HG03432 (cell line): ENCODE measurements at regions not wholly inside any gene's neighbourhood (a gene's known extent, or its start where the extent isn't known, plus 50 kb on each side); places are given as distances from the start of the nearest gene placed in this dataset.
A peak's percentile ranks its signal among the peaks of the same experiment; 100 is the strongest.
"Not testable (repeated sequence)": the region's sequence is repeated elsewhere in the genome, so short reads cannot be mapped to it uniquely, and the experiment has no call there.

ENCODE experiments used
- ATAC-seq: cut with Tn5 transposase; IDR thresholded peaks from one replicate; pipeline ENCODE4 v1.9.1; 2021; ENCODE audit warnings: mild to moderate bottlenecking, moderate library complexity; ENCODE audit not compliant: unreplicated experiment

DNA sequence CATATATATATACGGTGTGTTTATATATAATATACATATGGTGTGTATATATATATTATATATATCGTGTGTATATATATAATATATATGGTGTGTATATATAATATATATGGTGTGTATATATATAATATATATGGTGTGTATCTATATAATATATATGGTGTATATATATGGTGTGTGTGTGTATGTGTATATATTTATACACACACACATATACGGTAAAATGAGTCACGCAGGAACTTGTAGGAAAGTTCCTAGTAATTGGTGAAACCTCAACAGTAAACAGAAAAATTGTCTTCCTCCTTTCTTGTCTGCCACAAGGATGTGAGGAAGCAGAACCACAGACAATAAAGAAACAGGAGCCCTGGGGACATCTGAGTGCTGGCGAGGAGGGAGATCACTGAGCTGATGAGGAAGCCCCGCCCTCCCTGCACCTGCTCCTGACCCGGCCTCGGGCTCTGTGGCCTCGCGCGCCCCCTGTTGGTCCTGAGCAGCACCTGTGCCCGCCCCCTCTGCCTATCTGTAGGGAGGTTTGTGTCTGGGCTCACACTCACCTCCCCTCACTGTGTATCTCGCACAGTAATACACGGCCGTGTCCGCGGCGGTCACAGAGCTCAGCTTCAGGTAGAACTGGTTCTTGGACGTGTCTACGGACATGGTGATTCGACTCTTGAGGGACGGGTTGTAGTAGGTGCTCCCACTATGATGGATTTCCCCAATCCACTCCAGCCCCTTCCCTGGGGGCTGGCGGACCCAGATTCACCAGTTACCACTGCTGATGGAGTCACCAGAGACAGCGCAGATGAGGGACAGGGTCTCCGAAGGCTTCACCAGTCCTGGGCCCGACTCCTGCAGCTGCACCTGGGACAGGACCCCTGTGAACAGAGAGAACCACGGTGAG is 1079.4 kb downstream of the TMEM121 start:
- peak; percentile 71 for ATAC-seq

DNA sequence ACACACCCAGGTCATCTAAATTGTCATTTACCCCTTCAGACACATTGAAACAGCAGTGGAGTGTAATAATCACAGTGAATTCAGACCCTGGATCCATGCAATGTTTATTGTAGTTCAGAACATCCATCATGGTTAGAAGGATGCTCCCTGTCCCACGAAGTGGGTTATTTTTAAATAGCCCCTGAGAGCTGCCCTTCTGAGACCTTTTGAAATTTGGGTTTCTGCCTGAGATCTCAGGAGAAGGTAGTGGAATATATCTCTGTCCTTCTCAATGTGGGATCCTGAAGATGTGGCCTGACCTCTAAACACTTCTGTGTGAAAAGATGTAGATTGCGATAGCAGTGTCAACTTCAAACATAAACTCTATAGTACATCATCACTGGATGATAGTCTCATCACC is 1080.6 kb downstream of the TMEM121 start:
- no peak for ATAC-seq

DNA sequence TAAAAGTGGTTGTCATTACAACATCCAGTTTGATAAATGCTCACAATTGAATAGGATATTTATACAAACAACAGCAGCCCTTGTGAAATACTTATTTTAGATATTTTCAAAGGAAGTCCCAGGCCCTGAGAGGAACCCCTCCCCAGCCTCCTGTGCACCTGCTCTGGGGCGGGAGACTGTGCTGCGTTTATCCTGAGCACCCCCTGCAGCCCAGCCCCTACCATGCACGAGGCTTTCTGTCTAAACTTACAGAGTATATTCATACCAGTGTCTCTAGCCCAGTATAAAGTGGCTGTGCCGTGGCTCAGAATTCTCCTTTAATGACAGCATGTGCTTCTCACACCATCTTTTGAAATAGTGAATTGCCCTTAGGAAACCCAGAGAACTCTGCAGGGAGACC is 1084.3 kb downstream of the TMEM121 start:
- no peak for ATAC-seq

DNA sequence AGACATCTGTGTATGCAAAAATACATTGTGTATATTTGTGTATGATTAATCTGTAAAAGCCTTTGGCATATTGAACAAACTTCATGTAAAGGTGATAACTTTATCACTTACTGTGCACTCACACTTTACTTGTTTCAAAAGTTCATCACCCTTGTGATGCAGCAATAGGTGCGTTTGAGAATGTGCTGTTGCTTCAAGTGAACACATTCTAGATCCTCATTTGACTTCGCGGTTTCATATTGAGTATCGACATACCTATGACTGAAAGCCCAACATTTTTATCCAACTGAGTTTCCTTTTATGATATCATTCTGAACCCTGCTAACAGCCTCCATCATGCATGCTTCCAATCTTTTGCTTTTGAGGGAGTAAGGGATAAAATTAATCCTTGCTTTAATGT is 1086.9 kb downstream of the TMEM121 start:
- ATAC-seq = no peak

DNA sequence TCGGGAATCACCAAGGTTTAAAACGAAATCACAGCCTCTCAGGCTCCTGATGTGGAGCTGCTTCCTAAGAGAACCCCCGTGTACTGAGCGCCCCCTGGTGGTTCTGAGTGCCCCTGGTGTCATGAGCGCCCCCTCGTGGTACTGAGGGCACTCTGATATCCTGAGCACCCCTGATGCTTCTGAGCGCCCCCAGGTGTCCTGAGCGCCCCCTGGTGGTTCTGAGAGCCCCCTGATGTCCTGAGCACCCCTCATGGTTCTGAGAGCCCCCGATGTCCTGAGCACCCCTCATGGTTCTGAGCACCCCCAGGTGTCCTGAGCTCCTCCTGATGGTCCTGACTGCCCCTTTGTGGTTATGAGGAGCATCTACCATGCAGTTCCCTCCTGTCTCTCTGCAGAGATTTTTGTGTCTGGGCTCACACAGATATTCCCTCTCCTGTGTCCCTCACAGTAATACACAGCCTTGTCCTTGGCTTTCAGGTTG is 1092.1 kb downstream of the TMEM121 start:
- ATAC-seq = not testable (repeated sequence)

DNA sequence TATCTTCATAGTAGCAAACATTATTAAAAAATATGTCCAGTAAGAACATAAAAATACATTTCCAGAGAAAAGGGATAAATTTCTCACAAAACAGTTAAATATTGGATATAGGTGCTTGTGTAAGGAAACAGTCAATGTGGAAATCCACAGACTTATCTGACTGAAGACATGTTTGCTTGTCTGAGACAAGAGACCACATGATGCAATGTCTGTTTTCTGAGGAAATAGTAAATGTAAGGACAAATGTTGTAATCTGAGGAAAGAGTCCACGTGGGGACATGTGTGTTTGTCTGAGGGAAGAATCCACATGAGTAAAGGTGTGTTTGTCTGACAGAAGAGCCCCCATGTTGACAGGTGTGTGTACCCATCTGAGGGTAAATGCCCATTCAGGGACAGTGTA is 1093.2 kb downstream of the TMEM121 start:
- ATAC-seq = no peak

DNA sequence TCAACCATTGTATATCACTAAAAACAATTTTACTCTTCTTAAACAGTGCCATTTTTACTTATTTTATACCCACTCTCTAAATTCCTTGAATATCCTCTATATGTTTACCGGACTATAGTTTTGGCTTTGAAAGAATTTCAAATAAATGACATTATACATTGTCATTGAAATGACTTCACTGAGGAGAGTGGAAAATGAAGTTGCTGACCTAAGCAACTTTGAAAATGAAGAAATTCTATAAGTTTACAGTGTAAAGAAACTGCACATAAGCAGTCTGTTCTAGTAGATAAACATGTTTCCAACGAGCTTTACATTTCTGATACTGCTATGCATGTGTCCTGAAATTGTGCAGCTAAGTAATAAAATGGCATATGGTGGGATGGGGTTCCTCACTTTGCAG is 1094.0 kb downstream of the TMEM121 start:
- no peak for ATAC-seq

DNA sequence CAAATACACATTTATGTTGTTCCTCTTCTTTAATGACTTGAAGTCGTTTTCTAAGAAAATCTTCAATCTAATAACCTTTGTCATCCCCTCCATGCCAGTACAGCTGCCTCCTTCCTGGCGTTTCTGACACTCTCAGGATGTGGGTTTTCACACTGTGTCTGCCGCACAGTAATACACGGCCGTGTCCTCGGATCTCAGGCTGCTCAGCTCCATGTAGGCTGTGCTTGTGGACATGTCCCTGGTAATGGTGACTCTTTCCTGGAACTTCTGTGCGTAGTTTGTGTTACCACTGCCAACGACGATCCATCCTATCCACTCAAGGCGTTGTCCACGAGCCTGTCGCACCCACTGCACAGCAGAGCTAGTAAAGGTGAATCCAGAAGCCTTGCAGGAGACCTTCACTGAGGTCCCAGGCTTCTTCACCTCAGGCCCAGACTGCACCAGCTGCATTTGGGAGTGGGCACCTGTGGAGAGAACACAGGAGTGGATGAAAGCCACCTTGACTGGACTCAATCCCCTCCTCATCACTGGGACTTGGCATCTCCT is 1095.9 kb downstream of the TMEM121 start:
- ATAC-seq = no peak

DNA sequence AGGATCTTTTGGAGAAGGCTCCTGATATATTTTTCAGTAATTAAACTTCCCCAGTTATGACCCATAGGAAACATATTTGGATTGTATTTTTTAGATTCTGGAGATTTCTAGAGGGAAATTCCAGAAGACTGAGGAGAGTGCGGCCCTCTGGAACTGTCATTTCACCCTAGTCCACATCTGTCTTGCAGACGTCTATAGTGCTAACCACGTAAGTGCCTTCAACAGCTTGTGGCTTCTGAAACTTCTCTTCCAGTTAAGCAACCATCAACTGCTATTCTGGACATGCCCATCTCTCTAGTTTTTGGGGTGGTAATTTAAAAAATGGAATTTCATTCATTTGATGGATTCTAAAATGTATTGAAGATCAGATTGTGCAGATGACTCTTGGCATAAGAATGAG is 1098.8 kb downstream of the TMEM121 start:
- no peak for ATAC-seq

DNA sequence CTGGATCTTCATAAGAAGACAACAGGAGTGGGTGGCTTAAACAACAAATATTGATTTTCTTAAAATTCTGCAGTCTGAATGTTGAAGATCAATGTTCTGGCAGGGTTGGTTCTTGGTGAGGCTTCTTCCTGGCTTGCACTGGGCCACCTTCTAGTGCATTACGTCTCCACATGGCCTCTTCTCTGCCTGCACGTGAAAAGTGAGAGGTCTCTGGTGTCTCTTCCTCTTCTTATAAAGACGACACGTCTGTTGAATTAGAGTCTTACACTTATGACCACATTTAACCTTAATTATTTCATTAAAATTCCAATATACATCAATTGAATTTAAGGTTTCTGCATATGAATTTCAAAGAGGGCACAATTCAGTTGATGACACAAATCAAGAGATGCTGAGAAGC is 1100.1 kb downstream of the TMEM121 start:
- ATAC-seq = not testable (repeated sequence)

DNA sequence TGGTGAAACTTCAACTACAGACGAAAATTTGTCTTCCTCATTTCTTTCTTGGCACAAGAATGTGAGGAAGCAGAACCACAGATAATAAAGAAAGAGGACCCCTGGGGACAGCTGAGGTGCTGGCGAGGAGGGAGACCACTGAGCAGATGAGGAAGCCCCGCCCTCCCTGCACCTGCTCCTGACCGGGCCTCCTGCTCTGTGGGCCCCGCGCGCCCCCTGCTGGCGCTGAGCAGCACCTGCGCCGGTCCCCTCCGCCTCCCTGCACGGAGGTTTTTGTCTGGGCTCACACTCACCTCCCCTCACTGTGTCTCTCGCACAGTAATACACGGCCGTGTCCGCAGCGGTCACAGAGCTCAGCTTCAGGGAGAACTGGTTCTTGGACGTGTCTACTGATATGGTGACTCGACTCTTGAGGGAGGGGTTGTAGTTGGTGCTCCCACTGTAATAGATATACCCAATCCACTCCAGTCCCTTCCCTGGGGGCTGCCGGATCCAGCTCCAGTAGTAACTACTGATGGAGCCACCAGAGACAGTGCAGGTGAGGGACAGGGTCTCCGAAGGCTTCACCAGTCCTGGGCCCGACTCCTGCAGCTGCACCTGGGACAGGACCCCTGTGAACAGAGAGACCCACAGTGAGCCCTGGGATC is 1100.7 kb downstream of the TMEM121 start:
- ATAC-seq = not testable (repeated sequence)

DNA sequence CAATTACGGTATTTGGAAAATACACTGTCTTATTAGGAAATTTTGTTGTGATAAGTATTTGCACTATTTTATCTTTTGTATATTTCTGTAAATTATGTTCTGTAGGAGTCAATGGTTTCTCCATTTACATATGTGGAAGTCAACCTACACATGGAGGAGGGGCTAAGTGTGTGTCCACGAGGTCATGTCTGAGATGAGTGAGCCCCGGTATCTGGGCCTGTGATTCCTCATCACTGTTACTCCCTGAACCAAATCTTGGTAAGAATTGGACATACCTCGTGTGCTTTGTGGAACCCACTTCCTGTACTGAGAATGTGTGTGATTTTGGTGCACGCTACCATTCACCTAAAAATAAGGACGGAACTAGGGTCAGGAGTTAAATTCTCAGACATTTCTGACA is 1105.5 kb downstream of the TMEM121 start:
- ATAC-seq = no peak

DNA sequence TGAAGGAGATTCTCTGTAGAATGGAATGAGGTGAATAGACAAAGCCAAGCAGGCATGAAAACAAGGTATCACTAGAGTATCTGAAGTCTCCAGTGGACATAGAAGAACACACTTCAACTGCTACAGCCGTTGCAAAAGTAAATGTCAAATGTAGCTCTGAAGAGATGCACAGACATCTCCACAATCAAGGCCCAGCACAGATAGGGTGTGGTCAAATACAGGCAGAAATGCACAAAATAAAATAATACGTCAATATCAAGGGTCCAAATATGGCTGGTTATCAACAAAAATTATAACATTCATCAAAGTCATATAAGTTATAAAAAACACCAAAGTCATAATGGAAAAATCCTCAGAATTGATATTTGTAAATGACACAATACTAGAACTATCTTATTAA is 1107.3 kb downstream of the TMEM121 start:
- ATAC-seq = no peak

DNA sequence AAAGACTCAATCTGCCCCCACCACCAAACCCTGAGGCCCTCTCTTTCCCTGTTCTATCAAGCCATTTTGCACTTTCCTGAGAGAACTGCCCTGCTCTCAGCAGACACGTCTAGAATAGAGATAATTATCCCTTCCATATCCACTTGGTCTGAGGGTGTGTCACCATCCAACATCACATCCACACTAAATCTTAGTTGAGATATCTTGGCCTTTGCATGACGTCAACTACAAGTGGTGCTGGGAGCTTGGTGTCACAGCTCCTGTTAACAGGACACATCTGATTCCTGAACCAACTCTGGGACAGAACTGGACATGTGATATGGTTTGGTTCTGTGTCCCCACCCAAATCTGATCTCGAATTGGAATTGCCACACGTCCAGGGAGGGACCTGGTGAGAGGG is 1109.2 kb downstream of the TMEM121 start:
- ATAC-seq = no peak

DNA sequence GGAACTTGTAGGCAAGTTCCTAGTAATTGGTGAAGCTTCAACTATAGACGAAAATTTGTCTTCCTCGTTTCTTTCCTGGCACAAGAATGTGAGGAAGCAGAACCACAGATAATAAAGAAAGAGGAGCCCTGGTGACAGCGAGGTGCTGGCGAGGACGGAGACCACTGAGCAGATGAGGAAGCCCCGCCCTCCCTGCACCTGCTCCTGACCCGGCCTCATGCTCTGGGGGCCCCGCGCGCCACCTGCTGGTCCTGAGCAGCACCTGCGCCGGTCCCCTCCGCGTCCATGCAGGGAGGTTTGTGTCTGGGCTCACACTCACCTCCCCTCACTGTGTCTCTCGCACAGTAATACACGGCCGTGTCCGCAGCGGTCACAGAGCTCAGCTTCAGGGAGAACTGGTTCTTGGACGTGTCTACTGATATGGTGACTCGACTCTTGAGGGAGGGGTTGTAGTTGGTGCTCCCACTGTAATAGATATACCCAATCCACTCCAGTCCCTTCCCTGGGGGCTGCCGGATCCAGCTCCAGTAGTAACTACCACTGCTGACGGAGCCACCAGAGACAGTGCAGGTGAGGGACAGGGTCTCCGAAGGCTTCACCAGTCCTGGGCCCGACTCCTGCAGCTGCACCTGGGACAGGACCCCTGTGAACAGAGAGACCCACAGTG is 1112.5 kb downstream of the TMEM121 start:
- not testable (repeated sequence) for ATAC-seq

DNA sequence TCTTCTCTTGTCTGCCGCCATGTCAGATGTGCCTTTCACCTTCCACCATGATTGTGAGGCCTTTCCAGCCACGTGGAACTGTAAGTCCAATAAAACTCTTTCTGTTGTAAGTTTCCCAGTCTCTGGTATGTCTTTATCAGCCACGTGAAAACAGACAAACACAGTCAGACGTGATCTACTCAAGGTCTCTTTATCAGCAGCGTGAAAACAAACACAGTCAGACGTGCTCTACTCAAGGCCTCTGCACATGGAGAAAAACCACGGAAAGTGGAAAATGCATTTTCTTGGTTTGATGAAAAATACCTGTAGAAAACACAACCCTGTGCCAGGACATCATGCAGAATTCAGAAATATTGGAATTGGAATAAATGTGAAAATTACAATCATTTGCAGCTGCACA is 1115.7 kb downstream of the TMEM121 start:
- no peak for ATAC-seq

DNA sequence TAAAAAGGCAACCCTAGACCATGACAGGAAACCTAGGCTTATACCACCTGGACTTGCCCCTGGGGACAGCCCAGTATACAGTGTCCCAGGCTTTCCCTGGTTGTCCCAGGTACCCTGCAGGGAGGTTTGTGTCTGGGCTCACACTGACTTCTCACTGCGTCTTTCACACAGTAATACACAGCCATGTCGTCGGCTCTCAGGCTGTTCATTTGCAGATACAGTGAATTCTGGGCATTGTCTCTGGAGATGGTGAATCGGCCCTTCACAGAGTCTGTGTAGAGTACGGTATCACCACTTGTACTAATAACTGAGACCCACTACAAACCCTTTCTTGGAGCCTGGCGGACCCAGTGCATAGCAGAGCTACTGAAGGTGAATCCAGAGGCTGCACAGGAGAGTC is 1116.6 kb downstream of the TMEM121 start:
- not testable (repeated sequence) for ATAC-seq

DNA sequence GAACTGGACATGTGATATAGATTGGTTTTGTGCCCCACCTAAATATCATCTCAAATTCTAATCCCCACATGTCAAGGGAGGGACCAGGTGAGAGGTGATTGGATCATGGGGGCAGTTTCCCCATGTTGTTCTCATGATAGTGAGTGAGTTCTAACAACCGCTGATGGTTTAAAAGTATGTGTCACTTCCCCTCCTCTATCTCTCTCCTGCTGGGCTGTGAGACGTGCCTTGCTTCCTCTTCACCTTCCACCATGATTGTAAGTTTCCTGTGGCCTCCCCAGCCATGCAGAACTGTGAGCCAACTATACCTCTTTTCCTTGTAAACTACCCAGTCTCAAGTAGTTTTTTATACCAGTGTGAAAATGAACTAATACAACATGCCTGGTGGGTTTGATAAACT is 1122.5 kb downstream of the TMEM121 start:
- ATAC-seq = not testable (repeated sequence)

DNA sequence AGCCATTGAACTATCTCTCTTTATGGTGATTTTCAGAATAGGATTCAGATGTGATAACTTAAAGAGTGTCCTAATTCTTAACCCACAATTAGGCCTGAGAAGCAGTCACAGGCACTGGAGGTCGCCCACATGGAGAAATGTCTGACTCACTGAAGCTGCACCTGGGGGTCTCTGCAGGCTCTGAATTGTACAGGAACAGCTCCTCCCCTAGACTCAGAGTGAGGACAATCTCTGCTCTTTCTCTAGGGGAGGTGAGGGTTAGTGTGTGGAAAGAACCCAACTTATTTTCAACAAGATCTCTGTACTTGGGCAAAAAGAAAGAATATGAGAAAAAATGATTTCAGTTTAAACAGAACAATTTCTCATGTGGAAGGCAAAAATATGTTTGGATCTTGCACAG is 1124.6 kb downstream of the TMEM121 start:
- ATAC-seq = no peak

DNA sequence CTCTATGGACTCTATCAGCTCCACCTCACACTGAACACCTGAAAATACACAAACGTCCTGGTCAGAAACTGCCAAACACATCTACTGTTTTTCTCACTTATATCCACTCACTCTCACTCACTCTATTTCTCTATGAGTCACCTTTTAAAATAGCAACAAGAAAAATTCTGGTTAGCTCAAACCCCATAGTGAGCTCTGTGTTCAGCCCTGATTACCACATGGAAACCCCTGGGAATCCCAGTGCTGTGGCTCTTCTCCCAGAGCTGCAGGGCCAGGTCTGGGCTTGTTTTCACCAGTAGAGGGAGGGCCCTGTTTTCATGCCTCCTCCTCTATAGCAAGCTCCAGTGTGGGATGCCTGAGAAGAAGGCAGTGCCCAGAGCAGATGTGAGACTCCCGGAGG is 1126.1 kb downstream of the TMEM121 start:
- ATAC-seq = peak; percentile 67

DNA sequence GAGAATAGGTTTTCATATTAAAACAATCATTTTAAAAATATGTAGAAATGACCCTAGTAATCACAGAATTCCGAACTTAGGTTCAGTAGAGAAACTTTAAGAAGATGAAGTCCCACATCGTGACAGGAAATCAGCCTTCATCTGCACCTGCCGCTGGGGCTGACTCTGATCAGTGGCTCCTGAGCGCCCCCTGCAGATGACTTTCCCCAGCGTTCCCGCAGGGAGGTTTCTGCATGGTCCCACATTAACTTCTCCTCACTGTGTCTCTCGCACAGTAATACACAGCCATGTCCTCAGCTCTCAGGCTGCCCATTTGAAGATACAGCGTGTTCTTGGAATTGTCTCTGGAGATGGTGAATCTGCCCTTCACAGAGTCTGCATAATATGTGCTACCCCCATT is 1131.1 kb downstream of the TMEM121 start:
- ATAC-seq = no peak
